ENCODE measurements at regions not wholly inside any gene's neighbourhood (a gene's known extent, or its start where the extent isn't known, plus 50 kb on each side); places are given as distances from the start of the nearest gene placed in this dataset.
A peak's percentile ranks its signal among the peaks of the same experiment; 100 is the strongest.

GRCh38 chr5:152527358-152528052, 122.4 kb upstream of the NMUR2 start:
- no peak overlapping the region for H3K4me3 ChIP-seq (ENCODE audit: low read length)
- no peak for TF ChIP-seq CTCF (conservative IDR thresholded peaks at IDR 0.05; ENCODE audit: low read depth, low read length)
- DNase-seq (ENCODE audit: low read depth): no peak

- no peak for DNase-seq (ENCODE audit: low read depth)
- H3K4me3 ChIP-seq (ENCODE audit: low read length): no peak overlapping the region
- no peak for TF ChIP-seq CTCF (conservative IDR thresholded peaks at IDR 0.05; ENCODE audit: low read depth, low read length)
Measured at GRCh38 chr5:152529440-152529839, 124.4 kb upstream of the NMUR2 start.

- DNase-seq (ENCODE audit: low read depth): no peak
- H3K4me3 ChIP-seq (ENCODE audit: low read length): no peak overlapping the region
- TF ChIP-seq CTCF (conservative IDR thresholded peaks at IDR 0.05; ENCODE audit: low read depth, low read length): peak; percentile 43
Measured at GRCh38 chr5:152532714-152533113, 127.6 kb upstream of the NMUR2 start.

GRCh38 chr5:152534641-152535040, 129.6 kb upstream of the NMUR2 start:
- no peak for DNase-seq (ENCODE audit: low read depth)
- H3K4me3 ChIP-seq (ENCODE audit: low read length): no peak overlapping the region
- no peak for TF ChIP-seq CTCF (conservative IDR thresholded peaks at IDR 0.05; ENCODE audit: low read depth, low read length)

GRCh38 chr5:152542741-152543140, 137.7 kb upstream of the NMUR2 start:
- no peak for DNase-seq (ENCODE audit: low read depth)
- no peak for TF ChIP-seq CTCF (conservative IDR thresholded peaks at IDR 0.05; ENCODE audit: low read depth, low read length)
- no peak overlapping the region for H3K4me3 ChIP-seq (ENCODE audit: low read length)

GRCh38 chr5:152546493-152546892, 141.4 kb upstream of the NMUR2 start:
- no peak for DNase-seq (ENCODE audit: low read depth)
- H3K4me3 ChIP-seq (ENCODE audit: low read length): no peak overlapping the region
- no peak for TF ChIP-seq CTCF (conservative IDR thresholded peaks at IDR 0.05; ENCODE audit: low read depth, low read length)

GRCh38 chr5:152547202-152547601, 142.1 kb upstream of the NMUR2 start:
- no peak for DNase-seq (ENCODE audit: low read depth)
- no peak for TF ChIP-seq CTCF (conservative IDR thresholded peaks at IDR 0.05; ENCODE audit: low read depth, low read length)
- H3K4me3 ChIP-seq (ENCODE audit: low read length): no peak overlapping the region
